ENCODE measurements at regions not wholly inside any gene's neighbourhood (a gene's known extent, or its start where the extent isn't known, plus 50 kb on each side); places are given as distances from the start of the nearest gene placed in this dataset.

- FAIRE-seq = no peak
- DNase-seq (ENCODE audit: low spot score) = no peak
Observed at GRCh38 chr2:129273266-129274037, 706.0 kb upstream of the RAB6C start.

GRCh38 chr2:129274038-129274415, 705.4 kb upstream of the RAB6C start:
- FAIRE-seq (no peak), DNase-seq (ENCODE audit: low spot score) (no peak)

- DNase-seq (ENCODE audit: low spot score) (no peak), FAIRE-seq (no peak)
Observed at GRCh38 chr2:129274918-129275317, 704.5 kb upstream of the RAB6C start.

GRCh38 chr2:129275706-129276105, 703.8 kb upstream of the RAB6C start:
- FAIRE-seq (no peak), DNase-seq (ENCODE audit: low spot score) (no peak)

GRCh38 chr2:129276978-129277584, 702.4 kb upstream of the RAB6C start:
- FAIRE-seq = no peak
- no peak for DNase-seq (ENCODE audit: low spot score)

- DNase-seq (ENCODE audit: low spot score) (no peak), FAIRE-seq (no peak)
Observed at GRCh38 chr2:129277585-129277981, 701.9 kb upstream of the RAB6C start.

GRCh38 chr2:129281791-129282530, 697.5 kb upstream of the RAB6C start:
- DNase-seq (ENCODE audit: low spot score) (no peak), FAIRE-seq (no peak)

- DNase-seq (ENCODE audit: low spot score) (no peak), FAIRE-seq (no peak)
Observed at GRCh38 chr2:129285012-129285411, 694.5 kb upstream of the RAB6C start.

GRCh38 chr2:129293326-129293725, 686.1 kb upstream of the RAB6C start:
- no peak for DNase-seq (ENCODE audit: low spot score)
- FAIRE-seq = no peak

- no peak for DNase-seq (ENCODE audit: low spot score)
- no peak for FAIRE-seq
Observed at GRCh38 chr2:129296396-129296795, 683.1 kb upstream of the RAB6C start.

- DNase-seq (ENCODE audit: low spot score) (no peak), FAIRE-seq (no peak)
Observed at GRCh38 chr2:129296806-129297205, 682.7 kb upstream of the RAB6C start.

GRCh38 chr2:129297430-129297829, 682.0 kb upstream of the RAB6C start:
- no peak for FAIRE-seq
- DNase-seq (ENCODE audit: low spot score) = no peak

- FAIRE-seq (no peak), DNase-seq (ENCODE audit: low spot score) (no peak)
Observed at GRCh38 chr2:129299338-129299737, 680.1 kb upstream of the RAB6C start.

- no peak for DNase-seq (ENCODE audit: low spot score)
- FAIRE-seq = no peak
Observed at GRCh38 chr2:129299756-129300155, 679.7 kb upstream of the RAB6C start.

- DNase-seq (ENCODE audit: low spot score) = no peak
- FAIRE-seq = no peak
Observed at GRCh38 chr2:129300456-129300855, 679.0 kb upstream of the RAB6C start.

GRCh38 chr2:129301431-129301913, 678.0 kb upstream of the RAB6C start:
- no peak for FAIRE-seq

GRCh38 chr2:129302106-129302505, 677.4 kb upstream of the RAB6C start:
- no peak for FAIRE-seq
- no peak for DNase-seq (ENCODE audit: low spot score)

More at GRCh38 chr2:129301431-129301913, 678.0 kb upstream of the RAB6C start:
- no peak for DNase-seq (ENCODE audit: low spot score)

GRCh38 chr2:129302561-129303183, 676.8 kb upstream of the RAB6C start:
- no peak for FAIRE-seq
- no peak for DNase-seq (ENCODE audit: low spot score)

GRCh38 chr2:129314120-129314519, 665.3 kb upstream of the RAB6C start:
- DNase-seq (ENCODE audit: low spot score) = no peak

GRCh38 chr2:129318581-129319421, 660.7 kb upstream of the RAB6C start:
- FAIRE-seq (no peak), DNase-seq (ENCODE audit: low spot score) (no peak)

More at GRCh38 chr2:129314120-129314519, 665.3 kb upstream of the RAB6C start:
- no peak for FAIRE-seq

- DNase-seq (ENCODE audit: low spot score) (no peak), FAIRE-seq (no peak)
Observed at GRCh38 chr2:129319422-129319717, 660.1 kb upstream of the RAB6C start.

All from RCC 7860 (cell line).